ENCODE measurements at regions not wholly inside any gene's neighbourhood (a gene's known extent, or its start where the extent isn't known, plus 50 kb on each side); places are given as distances from the start of the nearest gene placed in this dataset.

DNA sequence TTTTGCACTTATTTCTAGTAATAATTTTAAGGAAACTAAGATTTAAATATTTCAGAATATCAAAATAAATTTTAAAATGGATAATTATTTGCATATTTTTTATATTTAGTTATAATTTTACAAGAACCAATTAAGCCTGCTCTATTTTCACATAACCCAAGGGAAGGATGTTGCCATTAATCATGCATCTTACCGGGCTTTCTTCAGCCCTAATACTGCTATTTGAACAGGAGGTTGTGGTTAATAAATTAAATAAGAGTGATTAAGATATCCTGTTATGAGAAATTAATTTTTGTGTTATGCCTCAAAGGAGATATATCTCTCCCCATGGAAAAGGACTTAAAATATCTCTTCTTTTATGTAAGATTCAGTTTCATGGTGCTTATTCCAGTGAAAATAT lies 1415.8 kb upstream of the B3GALT2 start:
- no peaks in the 10 kb centered on the region for H3K9me3 ChIP-seq (replicated peaks; ENCODE audit: control insufficient read depth, insufficient read depth, low read length)
- ATAC-seq, result no peak
- in situ Hi-C loops (cut with MboI) (no loop called here), intact Hi-C loops (cut with micrococcal nuclease; ENCODE audit: unreplicated experiment) (no loop called here)
- H3K79me2 ChIP-seq (ENCODE audit: control insufficient read depth, insufficient read depth, low read length), result no peaks in the 10 kb centered on the region
- SMC1A ChIA-PET (ENCODE audit: uncharacterized antibody, unreplicated experiment), result no interaction called here
- WGBS (ENCODE audit: insufficient coverage, insufficient replicate concordance, low lambda C conversion rate, missing lambda C conversion rate), result 40% methylated on average over 1 of the region's 1 CpG
- no peaks in the 10 kb centered on the region for H3K4me1 ChIP-seq (ENCODE audit: control insufficient read depth, insufficient read depth, low read length)
- H4K20me1 ChIP-seq (ENCODE audit: control insufficient read depth, insufficient read depth), result no peaks in the 10 kb centered on the region
- no peak for FAIRE-seq
- no TSS peak for BruUV-seq (replicated peaks)
- TF ChIP-seq KLF5 (IDR thresholded peaks at IDR 0.05; ENCODE audit: partially characterized antibody), result no peak
- H3K9ac ChIP-seq (ENCODE audit: control insufficient read depth, insufficient read depth, low read length), result no peak overlapping the region
- DNase-seq (ENCODE audit: low read depth, low spot score), result no peak
- H3K4me3 ChIP-seq, result no peak overlapping the region
- no peak overlapping the region for H3K4me2 ChIP-seq (ENCODE audit: control insufficient read depth, insufficient read depth)
- RAD21 ChIA-PET (ENCODE audit: unreplicated experiment), result no interaction called here
- H3K36me3 ChIP-seq (ENCODE audit: control insufficient read depth in 2 of 2, insufficient read depth in 2 of 2, low read length in 1 of 2), result no peaks in the 10 kb centered on the region
- H2AFZ ChIP-seq (ENCODE audit: control insufficient read depth, low read depth, low read length), result no peak overlapping the region
- H3K27ac ChIP-seq (ENCODE audit: control insufficient read depth, insufficient read depth), result no peak overlapping the region
- CTCF ChIA-PET, result no interaction called here
- no peaks in the 10 kb centered on the region for H3K27me3 ChIP-seq (replicated peaks in 1 of 2; ENCODE audit: control insufficient read depth in 2 of 2, insufficient read depth in 2 of 2, low read length in 1 of 2)
- POLR2A ChIA-PET, result no interaction called here

GRCh38 chr1:194600716-194601115 lies 1414.3 kb upstream of the B3GALT2 start:
- ChIA-PET RAD21 (ENCODE audit: unreplicated experiment) (no interaction called here), SMC1A (ENCODE audit: uncharacterized antibody, unreplicated experiment) (no interaction called here), CTCF (no interaction called here), POLR2A (no interaction called here)
- FAIRE-seq, result no peak
- no peaks in the 10 kb centered on the region for H3K4me1 ChIP-seq (ENCODE audit: control insufficient read depth, insufficient read depth, low read length)
- no peaks in the 10 kb centered on the region for H3K79me2 ChIP-seq (ENCODE audit: control insufficient read depth, insufficient read depth, low read length)
- no peak for DNase-seq (ENCODE audit: low read depth, low spot score)
- no peak for TF ChIP-seq ELK1 (IDR thresholded peaks at IDR 0.05; ENCODE audit: low read depth, low read length)
- no peak for TF ChIP-seq MTA2 (IDR thresholded peaks at IDR 0.05; ENCODE audit: low read depth)
- no peak for TF ChIP-seq WRNIP1 (IDR thresholded peaks at IDR 0.05; ENCODE audit: borderline replicate concordance, low read depth, low read length)
- no peak for TF ChIP-seq HDGF (IDR thresholded peaks at IDR 0.05)
- TF ChIP-seq KLF5 (IDR thresholded peaks at IDR 0.05; ENCODE audit: partially characterized antibody), result no peak
- TF ChIP-seq RELA (IDR thresholded peaks at IDR 0.05; ENCODE audit: borderline replicate concordance, partially characterized antibody), result no peak
- TF ChIP-seq GABPA (IDR thresholded peaks at IDR 0.05; ENCODE audit: low read depth), result no peak
- TF ChIP-seq EZH2 (IDR thresholded peaks at IDR 0.05; ENCODE audit: borderline replicate concordance, control insufficient read depth, low read depth, low read length), result no peak
- TF ChIP-seq, protein P1, sequence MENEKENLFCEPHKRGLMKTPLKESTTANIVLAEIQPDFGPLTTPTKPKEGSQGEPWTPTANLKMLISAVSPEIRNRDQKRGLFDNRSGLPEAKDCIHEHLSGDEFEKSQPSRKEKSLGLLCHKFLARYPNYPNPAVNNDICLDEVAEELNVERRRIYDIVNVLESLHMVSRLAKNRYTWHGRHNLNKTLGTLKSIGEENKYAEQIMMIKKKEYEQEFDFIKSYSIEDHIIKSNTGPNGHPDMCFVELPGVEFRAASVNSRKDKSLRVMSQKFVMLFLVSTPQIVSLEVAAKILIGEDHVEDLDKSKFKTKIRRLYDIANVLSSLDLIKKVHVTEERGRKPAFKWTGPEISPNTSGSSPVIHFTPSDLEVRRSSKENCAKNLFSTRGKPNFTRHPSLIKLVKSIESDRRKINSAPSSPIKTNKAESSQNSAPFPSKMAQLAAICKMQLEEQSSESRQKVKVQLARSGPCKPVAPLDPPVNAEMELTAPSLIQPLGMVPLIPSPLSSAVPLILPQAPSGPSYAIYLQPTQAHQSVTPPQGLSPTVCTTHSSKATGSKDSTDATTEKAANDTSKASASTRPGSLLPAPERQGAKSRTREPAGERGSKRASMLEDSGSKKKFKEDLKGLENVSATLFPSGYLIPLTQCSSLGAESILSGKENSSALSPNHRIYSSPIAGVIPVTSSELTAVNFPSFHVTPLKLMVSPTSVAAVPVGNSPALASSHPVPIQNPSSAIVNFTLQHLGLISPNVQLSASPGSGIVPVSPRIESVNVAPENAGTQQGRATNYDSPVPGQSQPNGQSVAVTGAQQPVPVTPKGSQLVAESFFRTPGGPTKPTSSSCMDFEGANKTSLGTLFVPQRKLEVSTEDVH (IDR thresholded peaks at IDR 0.05; ENCODE audit: low read depth, partially characterized antibody), result no peak
- H3K27ac ChIP-seq (ENCODE audit: control insufficient read depth, insufficient read depth), result no peak overlapping the region
- no peaks in the 10 kb centered on the region for H4K20me1 ChIP-seq (ENCODE audit: control insufficient read depth, insufficient read depth)
- H3K36me3 ChIP-seq (ENCODE audit: control insufficient read depth in 2 of 2, insufficient read depth in 2 of 2, low read length in 1 of 2), result no peaks in the 10 kb centered on the region
- no peaks in the 10 kb centered on the region for H3K27me3 ChIP-seq (replicated peaks in 1 of 2; ENCODE audit: control insufficient read depth in 2 of 2, insufficient read depth in 2 of 2, low read length in 1 of 2)
- in situ Hi-C loops (cut with MboI) (no loop called here), intact Hi-C loops (cut with micrococcal nuclease; ENCODE audit: unreplicated experiment) (no loop called here)
- BruUV-seq (replicated peaks), result no TSS peak
- ATAC-seq, result no peak
- H3K9ac ChIP-seq (ENCODE audit: control insufficient read depth, insufficient read depth, low read length), result no peak overlapping the region
- H2AFZ ChIP-seq (ENCODE audit: control insufficient read depth, low read depth, low read length), result no peak overlapping the region
- H3K9me3 ChIP-seq (replicated peaks; ENCODE audit: control insufficient read depth, insufficient read depth, low read length), result no peaks in the 10 kb centered on the region
- WGBS (ENCODE audit: insufficient coverage, insufficient replicate concordance, low lambda C conversion rate, missing lambda C conversion rate), result 0% methylated on average over 3 of the region's 3 CpGs
- no peak overlapping the region for H3K4me3 ChIP-seq
- no peak overlapping the region for H3K4me2 ChIP-seq (ENCODE audit: control insufficient read depth, insufficient read depth)
